Upper lobe of right lung (tissue), 1 donor: ENCODE measurements at regions not wholly inside any gene's neighbourhood (a gene's known extent, or its start where the extent isn't known, plus 50 kb on each side); places are given as distances from the start of the nearest gene placed in this dataset.

ENCODE experiments used
- ATAC-seq: fragments of 200-7000 bp; cut with Tn5 transposase; one replicate; pipeline ENCODE4 v1.9.1; 2020; ENCODE audit warnings: mild to moderate bottlenecking, moderate library complexity
- DNase-seq: peaks from one replicate; pipeline ENCODE4 v3.0.0-alpha.2; 2020
- H3K27ac ChIP-seq: fragments of 200-600 bp; one replicate; pipeline ENCODE4 v1.8.0; 2022
- H3K27me3 ChIP-seq: fragments of 200-600 bp; one replicate; pipeline ENCODE4 v1.8.0; 2022; ENCODE audit warnings: mild to moderate bottlenecking
- H3K36me3 ChIP-seq: fragments of 200-600 bp; one replicate; pipeline ENCODE4 v1.8.0; 2022
- H3K4me1 ChIP-seq: fragments of 200-600 bp; one replicate; pipeline ENCODE4 v1.8.0; 2022
- H3K4me3 ChIP-seq: fragments of 200-600 bp; one replicate; pipeline ENCODE4 v1.8.0; 2022; ENCODE audit warnings: mild to moderate bottlenecking
- H3K9me3 ChIP-seq: fragments of 200-600 bp; one replicate; pipeline ENCODE4 v1.8.0; 2022
- CTCF ChIP-seq: fragments of 200-600 bp; IDR thresholded peaks from one replicate; pipeline ENCODE4 v1.8.0; 2022; ENCODE audit warnings: antibody characterized with exemption
- intact Hi-C: fragments of 100-400 bp; cut with DNase I; formaldehyde crosslinking; loops from one replicate; pipeline ENCODE4 v1.11.0; 2022
- donor health status: DM: no; HTN: yes; CAD: no; lungs with severe emphysema.

- DNase-seq (no peak), ATAC-seq (no peak)
- Histone ChIP-seq H3K4me1 (no peaks in the 10 kb centered on the region), H3K27me3 (no peaks in the 10 kb centered on the region), H3K9me3 (no peaks in the 10 kb centered on the region), H3K27ac (no peak overlapping the region), H3K4me3 (no peak overlapping the region), H3K36me3 (no peaks in the 10 kb centered on the region)
- no peak for TF ChIP-seq CTCF
- intact Hi-C loops = no loop called here
Observed at GRCh38 chr20:60459212-60459611, 501.0 kb downstream of the CDH26 start.

GRCh38 chr20:60461993-60462392 is 503.8 kb downstream of the CDH26 start:
- no peaks in the 10 kb centered on the region for H3K27me3 ChIP-seq
- no peak overlapping the region for H3K4me3 ChIP-seq
- DNase-seq = no peak
- H3K27ac ChIP-seq = no peak overlapping the region
- no peak for ATAC-seq
- no peaks in the 10 kb centered on the region for H3K4me1 ChIP-seq
- intact Hi-C loops = no loop called here
- no peak for TF ChIP-seq CTCF
- H3K9me3 ChIP-seq = no peaks in the 10 kb centered on the region
- no peaks in the 10 kb centered on the region for H3K36me3 ChIP-seq

- Histone ChIP-seq H3K36me3 (no peaks in the 10 kb centered on the region), H3K4me3 (no peak overlapping the region), H3K4me1 (no peaks in the 10 kb centered on the region), H3K9me3 (no peaks in the 10 kb centered on the region), H3K27ac (no peak overlapping the region), H3K27me3 (no peaks in the 10 kb centered on the region)
- ATAC-seq (no peak), DNase-seq (no peak)
- intact Hi-C loops = no loop called here
- no peak for TF ChIP-seq CTCF
Observed at GRCh38 chr20:60463798-60464197, 505.6 kb downstream of the CDH26 start.

GRCh38 chr20:60465439-60465838 is 507.2 kb downstream of the CDH26 start:
- no peaks in the 10 kb centered on the region for H3K36me3 ChIP-seq
- H3K4me3 ChIP-seq = no peak overlapping the region
- no peaks in the 10 kb centered on the region for H3K27me3 ChIP-seq
- H3K9me3 ChIP-seq = no peaks in the 10 kb centered on the region
- H3K27ac ChIP-seq = no peak overlapping the region
- intact Hi-C loops = no loop called here
- ATAC-seq = no peak
- H3K4me1 ChIP-seq = no peaks in the 10 kb centered on the region
- TF ChIP-seq CTCF = no peak
- DNase-seq = no peak

GRCh38 chr20:60465993-60466686 is 507.9 kb downstream of the CDH26 start:
- TF ChIP-seq CTCF = no peak
- no peak for DNase-seq
- Histone ChIP-seq H3K27ac (no peak overlapping the region), H3K4me1 (no peaks in the 10 kb centered on the region), H3K4me3 (no peak overlapping the region), H3K36me3 (no peaks in the 10 kb centered on the region), H3K9me3 (no peaks in the 10 kb centered on the region), H3K27me3 (no peaks in the 10 kb centered on the region)
- intact Hi-C loops = no loop called here
- no peak for ATAC-seq

- Histone ChIP-seq H3K9me3 (no peaks in the 10 kb centered on the region), H3K4me3 (no peak overlapping the region), H3K27ac (no peak overlapping the region), H3K36me3 (no peaks in the 10 kb centered on the region), H3K4me1 (no peaks in the 10 kb centered on the region), H3K27me3 (no peaks in the 10 kb centered on the region)
- ATAC-seq (no peak), DNase-seq (no peak)
- intact Hi-C loops = no loop called here
- no peak for TF ChIP-seq CTCF
Observed at GRCh38 chr20:60466687-60467022, 508.4 kb downstream of the CDH26 start.
